ENCODE measurements at regions not wholly inside any gene's neighbourhood (a gene's known extent, or its start where the extent isn't known, plus 50 kb on each side); places are given as distances from the start of the nearest gene placed in this dataset.
A peak's percentile ranks its signal among the peaks of the same experiment; 100 is the strongest.

- peaks cover 5% of the 10 kb centered on the region for H3F3A ChIP-seq (ENCODE audit: low read depth)
- H3K4me3 Mint-ChIP-seq, result no peak overlapping the region
- H2AFZ ChIP-seq (replicated peaks), result no peak overlapping the region
- TF ChIP-seq EZH2phosphoT487 (IDR thresholded peaks at IDR 0.05), result no peak
- no peak for TF ChIP-seq EZH2 (IDR thresholded peaks at IDR 0.05)
- TF ChIP-seq, protein P1, sequence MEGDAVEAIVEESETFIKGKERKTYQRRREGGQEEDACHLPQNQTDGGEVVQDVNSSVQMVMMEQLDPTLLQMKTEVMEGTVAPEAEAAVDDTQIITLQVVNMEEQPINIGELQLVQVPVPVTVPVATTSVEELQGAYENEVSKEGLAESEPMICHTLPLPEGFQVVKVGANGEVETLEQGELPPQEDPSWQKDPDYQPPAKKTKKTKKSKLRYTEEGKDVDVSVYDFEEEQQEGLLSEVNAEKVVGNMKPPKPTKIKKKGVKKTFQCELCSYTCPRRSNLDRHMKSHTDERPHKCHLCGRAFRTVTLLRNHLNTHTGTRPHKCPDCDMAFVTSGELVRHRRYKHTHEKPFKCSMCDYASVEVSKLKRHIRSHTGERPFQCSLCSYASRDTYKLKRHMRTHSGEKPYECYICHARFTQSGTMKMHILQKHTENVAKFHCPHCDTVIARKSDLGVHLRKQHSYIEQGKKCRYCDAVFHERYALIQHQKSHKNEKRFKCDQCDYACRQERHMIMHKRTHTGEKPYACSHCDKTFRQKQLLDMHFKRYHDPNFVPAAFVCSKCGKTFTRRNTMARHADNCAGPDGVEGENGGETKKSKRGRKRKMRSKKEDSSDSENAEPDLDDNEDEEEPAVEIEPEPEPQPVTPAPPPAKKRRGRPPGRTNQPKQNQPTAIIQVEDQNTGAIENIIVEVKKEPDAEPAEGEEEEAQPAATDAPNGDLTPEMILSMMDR (IDR thresholded peaks at IDR 0.05), result no peak
- no peaks in the 10 kb centered on the region for H3K9me3 ChIP-seq (ENCODE audit: low read depth)
- no peaks in the 10 kb centered on the region for H3K27me3 Mint-ChIP-seq (ENCODE audit: insufficient read depth, low read depth)
- no peak overlapping the region for H3K9ac ChIP-seq
- no peaks in the 10 kb centered on the region for H3K4me1 Mint-ChIP-seq
- H4K20me1 ChIP-seq (ENCODE audit: low read depth), result no peaks in the 10 kb centered on the region
- H3K79me2 ChIP-seq (ENCODE audit: low read depth), result no peaks in the 10 kb centered on the region
- no peaks in the 10 kb centered on the region for H3K36me3 ChIP-seq
- H3K36me3 Mint-ChIP-seq, result no peaks in the 10 kb centered on the region
- H3K4me3 ChIP-seq, result no peak overlapping the region
- H3K27me3 ChIP-seq, result no peaks in the 10 kb centered on the region
- no peak overlapping the region for H3K27ac Mint-ChIP-seq
- no peak for DNase-seq (ENCODE audit: low spot score)
- H3K4me1 ChIP-seq, result peaks cover 26% of the 10 kb centered on the region
- H3K4me2 ChIP-seq, result no peak overlapping the region
- H3K9me3 Mint-ChIP-seq, result no peaks in the 10 kb centered on the region
- no peak overlapping the region for H3K27ac ChIP-seq
These were observed 93.0 kb downstream of the PPP1R3A start for GRCh38 chr7:113825832-113826231.

- TF ChIP-seq EZH2phosphoT487 (IDR thresholded peaks at IDR 0.05) (no peak), EZH2 (IDR thresholded peaks at IDR 0.05) (no peak)
- TF ChIP-seq, protein P1 (IDR thresholded peaks at IDR 0.05), result no peak
- H4K20me1 ChIP-seq (ENCODE audit: low read depth), result no peaks in the 10 kb centered on the region
- Mint-ChIP-seq H3K4me1 (no peaks in the 10 kb centered on the region), H3K9me3 (no peaks in the 10 kb centered on the region), H3K27me3 (ENCODE audit: insufficient read depth, low read depth) (no peaks in the 10 kb centered on the region), H3K36me3 (no peaks in the 10 kb centered on the region), H3K4me3 (no peak overlapping the region), H3K27ac (no peak overlapping the region)
- no peak overlapping the region for H3K9ac ChIP-seq
- peak overlapping the region; percentile 22 for H2AFZ ChIP-seq (replicated peaks)
- H3K36me3 ChIP-seq, result no peaks in the 10 kb centered on the region
- H3K27ac ChIP-seq, result peak overlapping the region; percentile 24
- H3K4me2 ChIP-seq, result no peak overlapping the region
- no peaks in the 10 kb centered on the region for H3K27me3 ChIP-seq
- H3K9me3 ChIP-seq (ENCODE audit: low read depth), result no peaks in the 10 kb centered on the region
- H3F3A ChIP-seq (ENCODE audit: low read depth), result peaks cover 5% of the 10 kb centered on the region
- DNase-seq (ENCODE audit: low spot score), result no peak
- peaks cover 26% of the 10 kb centered on the region for H3K4me1 ChIP-seq
- H3K4me3 ChIP-seq, result no peak overlapping the region
- H3K79me2 ChIP-seq (ENCODE audit: low read depth), result no peaks in the 10 kb centered on the region
These were observed 94.5 kb downstream of the PPP1R3A start for GRCh38 chr7:113824117-113824823.

DNA sequence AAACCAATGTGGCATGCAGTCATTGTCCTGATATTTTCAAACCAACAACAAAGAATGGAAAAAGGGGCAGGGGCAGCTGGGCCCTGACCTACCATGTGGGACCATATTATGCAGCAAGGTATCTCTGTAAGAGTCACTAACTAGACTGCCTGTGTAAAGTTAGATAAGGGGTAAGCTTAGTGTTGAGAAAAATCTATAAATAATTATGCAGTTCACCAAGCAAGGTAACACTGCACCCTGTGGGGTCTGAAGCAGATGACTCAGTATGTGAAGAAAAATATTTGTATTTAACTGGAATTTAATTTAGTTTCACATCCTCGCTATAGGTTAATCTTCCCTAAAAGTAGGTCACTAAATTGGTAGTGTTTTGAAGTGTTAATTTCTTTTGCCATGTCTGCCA lies 99.3 kb downstream of the PPP1R3A start:
- Histone ChIP-seq H3K27me3 (no peaks in the 10 kb centered on the region), H3K4me3 (no peak overlapping the region)
- no peaks in the 10 kb centered on the region for H3K9me3 Mint-ChIP-seq

More for the DNA sequence above, 99.3 kb downstream of the PPP1R3A start:
- H3K4me3 Mint-ChIP-seq, result no peak overlapping the region
- H3K27ac ChIP-seq, result no peak overlapping the region
- H3K36me3 ChIP-seq, result no peaks in the 10 kb centered on the region
- H3K36me3 Mint-ChIP-seq, result no peaks in the 10 kb centered on the region
- no peak for DNase-seq (ENCODE audit: low spot score)
- H3K4me1 ChIP-seq, result peaks cover 9% of the 10 kb centered on the region
- no peak overlapping the region for H3K27ac Mint-ChIP-seq
- no peak overlapping the region for H3K9ac ChIP-seq
- TF ChIP-seq EZH2phosphoT487 (IDR thresholded peaks at IDR 0.05), result no peak
- no peak for TF ChIP-seq EZH2 (IDR thresholded peaks at IDR 0.05)
- TF ChIP-seq, protein P1 (IDR thresholded peaks at IDR 0.05), result no peak
- H3K79me2 ChIP-seq (ENCODE audit: low read depth), result no peaks in the 10 kb centered on the region
- H3K27me3 Mint-ChIP-seq (ENCODE audit: insufficient read depth, low read depth), result peaks cover 4% of the 10 kb centered on the region
- no peaks in the 10 kb centered on the region for H3F3A ChIP-seq (ENCODE audit: low read depth)
- H3K9me3 ChIP-seq (ENCODE audit: low read depth), result no peaks in the 10 kb centered on the region
- no peaks in the 10 kb centered on the region for H4K20me1 ChIP-seq (ENCODE audit: low read depth)
- no peaks in the 10 kb centered on the region for H3K4me1 Mint-ChIP-seq
- no peak overlapping the region for H3K4me2 ChIP-seq
- H2AFZ ChIP-seq (replicated peaks), result no peak overlapping the region
